ENCODE measurements at regions not wholly inside any gene's neighbourhood (a gene's known extent, or its start where the extent isn't known, plus 50 kb on each side); places are given as distances from the start of the nearest gene placed in this dataset.

- TF ChIP-seq FOXP2 (optimal IDR thresholded peaks at IDR 0.05; ENCODE audit: borderline replicate concordance, extremely low read depth, extremely low read length, insufficient read depth) (no peak), POLR2AphosphoS5 (IDR thresholded peaks at IDR 0.05; ENCODE audit: low read depth, low read length) (no peak), REST (IDR thresholded peaks at IDR 0.05; ENCODE audit: insufficient read depth in 1 of 2, low read depth in 2 of 2, low read length in 2 of 2) (no peak), TAF1 (IDR thresholded peaks at IDR 0.05; ENCODE audit: borderline replicate concordance, insufficient read depth, low read length) (no peak), SIN3A (IDR thresholded peaks at IDR 0.05; ENCODE audit: borderline replicate concordance, insufficient read depth, low read length) (no peak)
Measured at GRCh38 chr2:121865914-121866313, 110.5 kb downstream of the TSN start.

- TF ChIP-seq POLR2AphosphoS5 (IDR thresholded peaks at IDR 0.05; ENCODE audit: low read depth, low read length) (no peak), TAF1 (IDR thresholded peaks at IDR 0.05; ENCODE audit: borderline replicate concordance, insufficient read depth, low read length) (no peak), REST (IDR thresholded peaks at IDR 0.05; ENCODE audit: insufficient read depth in 1 of 2, low read depth in 2 of 2, low read length in 2 of 2) (no peak), FOXP2 (optimal IDR thresholded peaks at IDR 0.05; ENCODE audit: borderline replicate concordance, extremely low read depth, extremely low read length, insufficient read depth) (no peak), SIN3A (IDR thresholded peaks at IDR 0.05; ENCODE audit: borderline replicate concordance, insufficient read depth, low read length) (no peak)
Measured at GRCh38 chr2:121866789-121867188, 111.3 kb downstream of the TSN start.

- no peak for TF ChIP-seq POLR2AphosphoS5 (IDR thresholded peaks at IDR 0.05; ENCODE audit: low read depth, low read length)
- TF ChIP-seq FOXP2 (optimal IDR thresholded peaks at IDR 0.05; ENCODE audit: borderline replicate concordance, extremely low read depth, extremely low read length, insufficient read depth): no peak
- no peak for TF ChIP-seq TAF1 (IDR thresholded peaks at IDR 0.05; ENCODE audit: borderline replicate concordance, insufficient read depth, low read length)
- TF ChIP-seq SIN3A (IDR thresholded peaks at IDR 0.05; ENCODE audit: borderline replicate concordance, insufficient read depth, low read length): no peak
- TF ChIP-seq REST (IDR thresholded peaks at IDR 0.05; ENCODE audit: insufficient read depth in 1 of 2, low read depth in 2 of 2, low read length in 2 of 2): no peak
Measured at GRCh38 chr2:121868652-121869051, 113.2 kb downstream of the TSN start.

GRCh38 chr2:121869363-121869762 is 113.9 kb downstream of the TSN start:
- TF ChIP-seq SIN3A (IDR thresholded peaks at IDR 0.05; ENCODE audit: borderline replicate concordance, insufficient read depth, low read length): no peak
- TF ChIP-seq FOXP2 (optimal IDR thresholded peaks at IDR 0.05; ENCODE audit: borderline replicate concordance, extremely low read depth, extremely low read length, insufficient read depth): no peak
- no peak for TF ChIP-seq POLR2AphosphoS5 (IDR thresholded peaks at IDR 0.05; ENCODE audit: low read depth, low read length)
- no peak for TF ChIP-seq REST (IDR thresholded peaks at IDR 0.05; ENCODE audit: insufficient read depth in 1 of 2, low read depth in 2 of 2, low read length in 2 of 2)

GRCh38 chr2:121869873-121870272 is 114.4 kb downstream of the TSN start:
- TF ChIP-seq POLR2AphosphoS5 (IDR thresholded peaks at IDR 0.05; ENCODE audit: low read depth, low read length) (no peak), TAF1 (IDR thresholded peaks at IDR 0.05; ENCODE audit: borderline replicate concordance, insufficient read depth, low read length) (no peak), REST (IDR thresholded peaks at IDR 0.05; ENCODE audit: insufficient read depth in 1 of 2, low read depth in 2 of 2, low read length in 2 of 2) (no peak)

Data from PFSK-1 (cell line).